Neural progenitor cell (in vitro differentiated cells): ENCODE measurements at regions not wholly inside any gene's neighbourhood (a gene's known extent, or its start where the extent isn't known, plus 50 kb on each side); places are given as distances from the start of the nearest gene placed in this dataset.

Source experiments
- DNase-seq: peaks from one replicate; pipeline ENCODE4 v3.0.0-alpha.2; 2016; ENCODE audit warnings: low spot score
- H2AFZ ChIP-seq: fragments of 200-600 bp; sonication (generic); replicated peaks from 2 replicates; pipeline ENCODE4 v1.6.1; 2016; ENCODE audit warnings: antibody characterized with exemption
- H3F3A ChIP-seq: fragments of 200-600 bp; sonication (generic); 2 replicates; pipeline ENCODE4 v1.6.1; 2016; ENCODE audit warnings: antibody characterized with exemption, low read depth
- H3K27ac ChIP-seq: fragments of 200-600 bp; sonication (generic); 2 replicates; pipeline ENCODE4 v1.5.1; 2016; ENCODE audit warnings: mild to moderate bottlenecking
- H3K27me3 ChIP-seq: fragments of 200-600 bp; sonication (generic); 2 replicates; pipeline ENCODE4 v1.6.1; 2016; ENCODE audit warnings: mild to moderate bottlenecking, moderate library complexity
- H3K36me3 ChIP-seq: fragments of 200-600 bp; sonication (generic); 2 replicates; pipeline ENCODE4 v1.5.1; 2016
- H3K4me1 ChIP-seq: fragments of 200-600 bp; sonication (generic); 2 replicates; pipeline ENCODE4 v1.6.1; 2016; ENCODE audit warnings: mixed run types
- H3K4me2 ChIP-seq: fragments of 200-600 bp; sonication (generic); 2 replicates; pipeline ENCODE4 v1.6.1; 2016
- H3K4me3 ChIP-seq: fragments of 200-600 bp; sonication (generic); 2 replicates; pipeline ENCODE4 v1.5.1; 2016
- H3K79me2 ChIP-seq: fragments of 200-600 bp; sonication (generic); 2 replicates; pipeline ENCODE4 v1.6.1; 2016; ENCODE audit warnings: low read depth
- H3K9ac ChIP-seq: fragments of 200-600 bp; sonication (generic); 2 replicates; pipeline ENCODE4 v1.6.1; 2016
- H3K9me3 ChIP-seq: fragments of 200-600 bp; sonication (generic); 2 replicates; pipeline ENCODE4 v1.5.1; 2016; ENCODE audit warnings: low read depth
- H4K20me1 ChIP-seq: fragments of 200-600 bp; sonication (generic); 2 replicates; pipeline ENCODE4 v1.6.1; 2016; ENCODE audit warnings: low read depth
- H3K27ac Mint-ChIP-seq: 3 replicates; pipeline ENCODE4 v1.8.0; 2021; ENCODE audit warnings: mixed read lengths
- H3K27me3 Mint-ChIP-seq: 2 replicates; pipeline ENCODE4 v1.8.0; 2022; ENCODE audit warnings: low read depth, mild to moderate bottlenecking, inconsistent platforms, moderate library complexity, mixed read lengths; ENCODE audit not compliant: insufficient read depth
- H3K36me3 Mint-ChIP-seq: 3 replicates; pipeline ENCODE4 v1.8.0; 2021; ENCODE audit warnings: mixed read lengths
- H3K4me1 Mint-ChIP-seq: 3 replicates; pipeline ENCODE4 v1.8.0; 2021; ENCODE audit warnings: mixed read lengths
- H3K4me3 Mint-ChIP-seq: 3 replicates; pipeline ENCODE4 v1.8.0; 2021; ENCODE audit warnings: mild to moderate bottlenecking, moderate library complexity, mixed read lengths
- H3K9me3 Mint-ChIP-seq: 3 replicates; pipeline ENCODE4 v1.8.0; 2020; ENCODE audit warnings: mixed read lengths
- CTCF ChIP-seq: fragments of 200-600 bp; sonication (generic); IDR thresholded peaks from 2 replicates; pipeline ENCODE4 v1.5.1; 2017; ENCODE audit warnings: antibody characterized with exemption, mild to moderate bottlenecking
- EZH2 ChIP-seq: fragments of 200-600 bp; sonication (generic); IDR thresholded peaks from 2 replicates; pipeline ENCODE4 v1.6.1; 2017; ENCODE audit warnings: antibody characterized with exemption, mild to moderate bottlenecking, moderate library complexity
- EZH2phosphoT487 ChIP-seq: fragments of 200-600 bp; sonication (generic); IDR thresholded peaks from 2 replicates; pipeline ENCODE4 v1.6.1; 2017; ENCODE audit warnings: antibody characterized with exemption

DNA sequence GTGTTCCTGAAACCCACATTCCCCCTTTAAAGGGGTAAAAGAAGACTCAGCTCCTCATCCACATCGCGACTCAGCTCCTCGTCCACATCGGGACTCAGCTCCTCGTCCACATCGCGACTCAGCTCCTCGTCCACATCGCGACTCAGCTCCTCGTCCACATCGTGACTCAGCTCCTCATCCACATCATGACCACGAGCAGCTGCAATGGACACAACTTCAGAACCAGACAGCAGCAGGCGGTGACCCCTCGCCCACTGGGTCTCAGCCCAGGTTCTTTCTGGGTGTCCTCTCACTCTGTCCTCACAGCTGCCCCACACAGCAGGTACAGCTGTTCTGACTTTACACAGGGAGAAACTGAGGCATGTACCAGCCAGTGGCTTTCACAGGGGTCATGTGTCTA, 163.5 kb upstream of the SALL3 start:
- Histone ChIP-seq H3F3A (no peaks in the 10 kb centered on the region), H3K4me1 (peaks cover 41% of the 10 kb centered on the region), H3K27me3 (peaks cover 16% of the 10 kb centered on the region), H3K27ac (no peak overlapping the region), H4K20me1 (no peaks in the 10 kb centered on the region), H3K79me2 (no peaks in the 10 kb centered on the region), H3K9me3 (no peaks in the 10 kb centered on the region), H3K4me2 (no peak overlapping the region), H3K9ac (no peak overlapping the region), H3K36me3 (no peaks in the 10 kb centered on the region), H2AFZ (no peak overlapping the region), H3K4me3 (no peak overlapping the region)
- H3K27me3 Mint-ChIP-seq: peaks cover 12% of the 10 kb centered on the region
- H3K27ac Mint-ChIP-seq: no peak overlapping the region
- peaks cover 29% of the 10 kb centered on the region for H3K4me1 Mint-ChIP-seq
- no peak overlapping the region for H3K4me3 Mint-ChIP-seq
- TF ChIP-seq EZH2 (no peak), CTCF (no peak), EZH2phosphoT487 (no peak)
- DNase-seq: no peak
- no peaks in the 10 kb centered on the region for H3K36me3 Mint-ChIP-seq
- H3K9me3 Mint-ChIP-seq: no peaks in the 10 kb centered on the region

DNA sequence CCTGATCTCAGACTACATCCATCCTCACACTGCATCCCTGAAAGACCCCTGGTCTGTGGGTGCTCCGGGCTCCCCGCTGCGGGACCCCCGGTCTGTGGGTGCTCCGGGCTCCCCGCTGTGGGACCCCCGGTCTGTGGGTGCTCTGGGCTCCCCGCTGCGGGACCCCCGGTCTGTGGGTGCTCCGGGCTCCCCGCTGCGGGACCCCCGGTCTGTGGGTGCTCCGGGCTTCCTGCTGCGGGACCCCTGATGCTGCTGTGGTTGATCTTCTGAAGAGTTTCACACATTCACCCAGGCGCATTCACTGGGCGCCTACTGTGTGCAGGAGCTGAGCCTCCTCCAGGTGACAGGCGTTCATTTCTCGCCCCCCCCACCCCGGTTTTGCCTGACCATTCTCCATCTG, 162.7 kb upstream of the SALL3 start:
- H3K4me1 Mint-ChIP-seq: peaks cover 34% of the 10 kb centered on the region
- H3K79me2 ChIP-seq: no peaks in the 10 kb centered on the region
- TF ChIP-seq CTCF (no peak), EZH2 (no peak), EZH2phosphoT487 (no peak)
- H3K27me3 Mint-ChIP-seq: peaks cover 13% of the 10 kb centered on the region
- H3K36me3 ChIP-seq: no peaks in the 10 kb centered on the region
- no peak overlapping the region for H3K27ac Mint-ChIP-seq
- peaks cover 43% of the 10 kb centered on the region for H3K4me1 ChIP-seq
- DNase-seq: no peak
- no peak overlapping the region for H3K4me2 ChIP-seq
- H4K20me1 ChIP-seq: no peaks in the 10 kb centered on the region
- no peak overlapping the region for H2AFZ ChIP-seq
- H3K9me3 Mint-ChIP-seq: no peaks in the 10 kb centered on the region
- no peak overlapping the region for H3K27ac ChIP-seq
- no peak overlapping the region for H3K9ac ChIP-seq
- no peaks in the 10 kb centered on the region for H3F3A ChIP-seq
- no peak overlapping the region for H3K4me3 Mint-ChIP-seq
- no peaks in the 10 kb centered on the region for H3K36me3 Mint-ChIP-seq
- H3K4me3 ChIP-seq: no peak overlapping the region
- H3K27me3 ChIP-seq: peaks cover 16% of the 10 kb centered on the region
- H3K9me3 ChIP-seq: no peaks in the 10 kb centered on the region

GRCh38 chr18:78818495-78818894, 161.1 kb upstream of the SALL3 start:
- H2AFZ ChIP-seq: no peak overlapping the region
- no peak for TF ChIP-seq EZH2
- no peak for TF ChIP-seq EZH2phosphoT487
- no peak for TF ChIP-seq CTCF
- H3F3A ChIP-seq: no peaks in the 10 kb centered on the region
- H3K4me1 ChIP-seq: peaks cover 35% of the 10 kb centered on the region
- Mint-ChIP-seq H3K4me3 (no peak overlapping the region), H3K4me1 (peaks cover 28% of the 10 kb centered on the region), H3K9me3 (no peaks in the 10 kb centered on the region), H3K27ac (no peak overlapping the region), H3K27me3 (peaks cover 13% of the 10 kb centered on the region), H3K36me3 (no peaks in the 10 kb centered on the region)
- no peaks in the 10 kb centered on the region for H3K9me3 ChIP-seq
- no peaks in the 10 kb centered on the region for H3K36me3 ChIP-seq
- no peaks in the 10 kb centered on the region for H3K79me2 ChIP-seq
- H3K27me3 ChIP-seq: peaks cover 16% of the 10 kb centered on the region
- no peak for DNase-seq
- no peak overlapping the region for H3K4me2 ChIP-seq
- H3K27ac ChIP-seq: no peak overlapping the region
- H3K4me3 ChIP-seq: no peak overlapping the region
- H3K9ac ChIP-seq: no peak overlapping the region
- no peaks in the 10 kb centered on the region for H4K20me1 ChIP-seq
